NCI-H446 (cell line): ENCODE measurements at regions not wholly inside any gene's neighbourhood (a gene's known extent, or its start where the extent isn't known, plus 50 kb on each side); places are given as distances from the start of the nearest gene placed in this dataset.
"Not testable (repeated sequence)": the region's sequence is repeated elsewhere in the genome, so short reads cannot be mapped to it uniquely, and the experiment has no call there.

Experiments used
- DNase-seq, 2 experiments: peaks; one replicate each; lab custom pipeline; 2025; lab: John Stamatoyannopoulos, UW

DNA sequence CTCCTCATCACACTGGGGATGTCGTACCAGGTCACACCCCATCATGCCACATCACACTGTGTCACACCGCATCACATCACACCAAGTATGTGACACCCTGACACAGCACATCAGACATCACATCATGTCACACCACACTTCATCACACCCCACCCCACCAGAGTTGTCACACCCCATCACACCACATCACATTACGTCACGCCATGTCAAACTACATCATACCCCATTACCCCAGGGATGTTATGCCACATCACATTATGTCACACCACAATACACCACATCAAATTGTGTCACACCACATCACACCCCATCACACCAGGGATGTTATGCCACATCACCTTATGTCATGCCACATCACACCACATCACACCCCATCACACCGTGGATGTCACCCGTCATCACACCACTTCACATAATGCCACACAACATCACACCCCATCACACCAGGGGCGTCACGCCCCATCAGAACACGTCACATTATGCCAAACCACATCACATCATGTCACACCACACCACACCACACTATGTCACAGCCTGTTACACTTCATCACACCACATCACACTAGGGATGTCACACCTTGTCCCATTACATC is 133.6 kb downstream of the TMEM121 start:
- DNase-seq = no peak

DNA sequence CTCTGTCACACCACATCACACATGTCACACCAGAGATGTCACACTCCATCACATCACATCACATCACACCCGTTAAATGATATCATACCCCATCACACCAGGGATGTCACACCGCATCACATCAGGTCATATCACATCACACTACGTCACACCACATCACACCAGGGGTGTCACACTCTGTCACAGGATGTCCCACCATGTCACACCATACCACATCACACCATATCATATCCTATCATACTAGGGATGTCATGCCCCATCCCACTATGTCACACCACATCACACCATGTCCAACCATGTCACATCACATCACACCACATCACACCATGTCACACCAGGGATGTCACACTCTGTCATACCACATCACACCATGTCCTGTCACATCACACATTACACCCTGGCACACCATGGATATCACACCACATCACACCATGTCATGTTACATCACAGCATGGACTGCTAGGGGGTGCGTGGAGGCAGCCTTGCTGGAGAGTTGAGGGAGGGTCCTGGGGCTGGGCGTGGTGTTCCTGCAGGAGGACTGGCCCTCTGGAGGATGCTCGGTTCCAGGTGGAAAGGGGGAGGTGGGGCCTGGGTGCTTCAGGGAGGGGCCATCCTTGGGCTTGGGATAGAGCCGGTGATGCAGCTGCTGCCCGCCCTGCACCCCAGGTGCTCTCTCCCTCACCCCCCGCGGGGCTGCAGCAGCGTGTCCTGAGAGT is 134.6 kb downstream of the TMEM121 start:
- DNase-seq = no peak

DNA sequence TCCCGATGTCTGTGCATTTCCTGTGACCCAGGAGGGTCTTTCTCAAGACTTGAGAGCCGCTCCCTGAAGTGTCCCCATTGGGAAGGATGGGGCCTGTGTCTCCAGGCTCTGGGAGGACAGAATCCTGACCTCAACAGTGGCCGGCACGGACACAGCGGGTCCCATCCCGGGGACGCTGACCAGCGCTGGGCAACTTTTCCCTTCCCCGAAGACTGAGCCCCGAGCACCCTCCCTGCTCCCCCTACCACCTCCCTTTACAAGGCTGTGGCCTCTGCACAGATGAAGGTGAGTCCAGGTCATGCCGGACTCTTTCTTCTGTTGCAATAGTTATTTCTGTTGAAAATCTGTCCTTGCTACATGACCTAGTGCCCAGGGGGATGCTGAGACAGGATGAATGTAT is 135.7 kb downstream of the TMEM121 start:
- DNase-seq = not testable (repeated sequence)

DNA sequence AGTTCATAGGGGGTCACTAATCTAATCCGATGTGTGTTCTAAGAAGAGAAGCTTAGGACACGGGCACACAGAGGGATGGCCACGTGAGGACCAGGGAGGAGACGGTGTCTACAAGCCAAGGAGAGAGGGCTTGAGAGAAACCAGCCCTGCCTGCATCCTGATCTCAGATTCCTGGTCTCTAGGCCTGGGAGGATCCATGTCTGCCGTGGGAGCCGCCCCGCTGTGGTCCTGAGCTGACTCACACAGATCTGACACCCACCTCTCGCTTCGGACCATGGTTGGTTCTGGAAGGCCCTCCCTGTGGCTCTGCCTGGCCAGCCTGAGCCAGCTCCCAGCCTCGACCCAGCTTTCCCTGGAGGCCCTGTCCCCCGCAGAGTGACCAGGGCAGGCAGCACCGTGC is 136.2 kb downstream of the TMEM121 start:
- not testable (repeated sequence) for DNase-seq

DNA sequence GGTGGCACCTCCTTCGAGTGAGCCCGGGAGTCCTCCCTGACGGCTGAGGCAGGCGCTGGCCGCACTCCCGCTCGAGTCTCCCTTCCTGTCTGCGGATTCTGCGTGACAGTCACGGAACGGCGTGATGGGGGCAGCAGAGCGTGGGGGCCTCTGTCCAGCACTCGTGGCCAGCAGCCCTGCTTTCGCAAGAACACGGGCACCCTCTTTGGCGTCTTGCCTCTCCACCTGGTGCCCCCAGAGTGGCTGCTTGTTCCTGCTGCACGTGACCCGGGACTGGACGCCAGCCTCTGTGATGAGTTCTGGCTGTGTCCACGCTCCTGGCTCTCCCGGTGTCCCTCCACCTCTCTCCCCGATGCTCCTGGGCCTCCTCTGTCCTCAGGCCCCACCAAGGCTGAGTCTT is 136.9 kb downstream of the TMEM121 start:
- DNase-seq = not testable (repeated sequence)

DNA sequence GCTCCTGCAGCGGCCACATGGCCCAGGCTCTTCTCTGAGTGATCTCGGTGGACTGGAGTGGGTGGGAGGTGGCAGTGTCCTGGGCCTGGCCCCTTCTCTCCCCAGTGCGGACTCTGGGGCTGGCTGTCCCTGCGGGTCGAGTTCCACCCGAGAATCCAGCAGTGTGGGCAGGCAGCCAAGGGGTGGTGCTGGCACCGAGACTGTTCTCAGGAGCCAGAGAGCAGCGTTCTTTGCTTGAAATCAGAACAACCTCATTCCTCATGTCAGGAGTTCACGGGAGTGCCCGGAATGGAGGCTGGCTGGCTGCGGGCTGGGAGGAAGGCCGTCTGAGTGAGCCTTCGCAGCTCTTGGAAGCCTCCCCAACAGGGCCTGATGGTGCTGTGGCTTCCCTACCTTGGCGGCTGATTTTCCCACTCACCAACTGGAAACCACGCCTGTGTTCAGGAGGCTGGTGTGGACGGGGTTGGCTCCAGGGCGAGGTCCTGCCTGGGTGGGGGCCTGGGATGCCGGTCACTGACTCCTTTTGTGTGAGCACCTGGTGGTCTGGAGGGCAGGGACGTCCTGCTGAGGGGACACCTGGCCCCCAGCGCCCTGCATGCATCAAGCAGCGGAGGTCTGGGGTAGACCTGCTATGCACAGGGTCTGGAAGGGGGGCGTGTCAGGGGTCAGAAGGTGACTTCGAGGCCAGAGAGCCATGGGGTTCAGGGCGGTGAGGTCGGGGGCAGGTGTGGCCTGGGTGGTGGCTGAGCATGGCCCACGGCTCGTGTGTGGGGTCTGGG is 137.6 kb downstream of the TMEM121 start:
- not testable (repeated sequence) for DNase-seq

DNA sequence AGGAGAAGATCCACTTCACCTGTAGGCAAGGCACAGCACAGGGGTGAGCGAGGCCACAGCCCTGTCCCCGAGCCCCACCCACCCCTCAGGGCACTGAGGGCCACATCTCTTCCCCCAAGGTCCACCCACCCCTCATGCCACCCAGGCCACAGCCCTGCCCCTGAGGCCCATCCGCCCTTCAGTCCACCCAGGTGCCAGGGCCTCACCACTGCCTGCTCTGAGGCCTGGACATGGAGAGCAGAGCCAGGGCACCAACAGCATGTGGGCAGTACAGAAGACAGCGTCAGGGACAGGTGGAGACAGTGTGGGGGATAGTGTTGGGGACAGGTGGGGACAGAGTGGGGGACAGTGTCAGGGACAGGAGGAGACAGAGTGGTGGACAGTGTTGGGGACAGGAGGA is 138.3 kb downstream of the TMEM121 start:
- DNase-seq = no peak

DNA sequence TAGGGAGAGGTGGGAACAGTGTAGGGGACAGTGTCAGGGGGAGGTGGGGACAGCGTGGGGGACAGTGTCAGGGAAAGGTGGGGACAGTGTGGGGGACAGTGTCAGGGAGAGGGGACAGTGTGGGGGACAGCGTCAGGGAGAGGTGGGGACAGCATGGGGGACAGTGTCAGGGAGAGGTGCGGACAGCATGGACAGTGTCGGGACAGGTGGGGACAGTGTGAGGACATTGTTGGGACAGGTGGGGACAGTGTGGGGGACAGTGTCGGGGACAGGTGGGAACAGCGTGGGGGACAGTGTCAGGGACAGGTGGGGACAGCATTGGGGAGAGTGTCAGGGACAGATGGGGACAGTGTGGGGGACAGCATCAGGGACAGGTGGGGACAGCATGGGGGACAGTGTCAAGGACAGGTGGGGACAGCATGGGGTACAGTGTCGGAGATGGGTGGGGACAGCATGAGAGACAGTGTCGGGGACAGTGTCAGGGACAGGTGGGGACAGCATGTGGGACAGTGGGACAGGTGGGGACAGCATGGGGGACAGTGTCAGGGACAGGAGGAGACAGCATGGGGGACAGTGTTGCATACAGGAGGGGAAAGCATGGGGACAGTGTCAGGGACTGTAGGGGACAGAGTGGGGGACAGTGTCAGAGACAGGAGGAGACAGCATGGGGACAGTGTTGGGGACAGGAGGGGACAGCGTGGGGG is 139.0 kb downstream of the TMEM121 start:
- no peak for DNase-seq

DNA sequence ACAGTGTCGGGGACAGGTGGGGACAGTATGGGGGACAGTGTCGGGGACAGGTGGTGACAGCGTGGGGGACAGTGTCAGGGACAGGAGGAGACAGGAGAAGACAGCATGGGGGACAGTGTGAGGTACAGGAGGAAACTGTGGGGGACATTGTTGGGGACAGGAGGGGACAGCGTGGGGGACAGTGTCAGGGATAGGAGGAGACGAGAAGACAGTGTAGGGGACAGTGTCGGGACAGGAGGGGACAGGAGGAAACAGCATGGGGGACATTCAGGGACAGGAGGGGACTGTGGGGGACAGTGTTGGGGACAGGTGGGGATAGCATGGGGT is 139.5 kb downstream of the TMEM121 start:
- no peak for DNase-seq

DNA sequence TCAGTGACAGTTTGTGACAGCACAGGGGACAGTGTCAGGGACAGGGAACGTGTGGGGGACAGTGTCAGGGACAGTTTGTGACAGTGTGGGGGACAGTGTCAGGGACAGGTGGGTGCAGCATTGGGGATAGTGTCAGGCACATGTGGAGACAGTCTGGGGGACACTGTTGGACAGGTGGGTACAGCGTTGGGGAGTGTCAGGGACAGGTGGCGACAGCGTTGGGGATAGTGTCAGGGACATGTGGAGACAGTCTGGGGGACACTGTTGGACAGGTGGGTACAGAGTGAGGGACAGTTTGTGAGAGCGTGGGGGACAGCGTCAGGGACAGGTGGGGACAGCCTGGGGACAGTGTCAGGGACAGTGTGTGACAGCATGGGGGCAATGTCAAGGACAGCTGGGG is 140.0 kb downstream of the TMEM121 start:
- no peak for DNase-seq

DNA sequence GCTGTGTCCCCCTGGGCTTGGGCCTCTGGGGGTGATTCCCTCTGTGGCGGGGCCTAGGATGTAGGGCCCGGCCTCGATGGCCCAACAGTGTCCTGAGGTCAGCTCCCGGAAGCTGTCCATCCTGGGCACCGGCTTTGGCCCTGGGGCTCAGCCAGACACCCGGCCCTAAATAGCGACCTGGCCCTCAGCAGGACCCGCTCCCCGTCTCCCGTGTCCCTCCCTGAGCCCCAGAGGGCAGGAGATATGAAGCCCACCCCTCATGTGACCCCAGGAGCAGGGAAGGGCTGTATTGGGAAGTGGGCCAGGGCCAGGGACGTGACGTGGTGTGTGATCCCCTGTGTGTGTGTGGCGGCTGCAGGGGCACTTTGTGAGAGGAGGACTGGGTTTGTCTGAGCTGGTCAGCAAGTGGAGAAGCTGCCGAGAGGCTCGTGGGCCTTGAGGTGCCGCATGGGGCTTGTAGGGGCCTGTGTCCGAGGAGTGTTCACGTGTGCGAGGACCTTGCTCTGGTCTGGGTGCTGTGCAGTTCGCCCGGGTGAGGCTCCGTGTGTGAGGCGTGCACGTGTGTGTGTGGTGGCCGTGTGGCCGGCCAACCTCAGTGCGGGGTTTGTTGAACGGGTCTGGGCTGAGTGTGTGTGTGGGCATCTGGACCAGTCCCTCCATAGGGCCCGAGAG is 140.7 kb downstream of the TMEM121 start:
- not testable (repeated sequence) for DNase-seq

DNA sequence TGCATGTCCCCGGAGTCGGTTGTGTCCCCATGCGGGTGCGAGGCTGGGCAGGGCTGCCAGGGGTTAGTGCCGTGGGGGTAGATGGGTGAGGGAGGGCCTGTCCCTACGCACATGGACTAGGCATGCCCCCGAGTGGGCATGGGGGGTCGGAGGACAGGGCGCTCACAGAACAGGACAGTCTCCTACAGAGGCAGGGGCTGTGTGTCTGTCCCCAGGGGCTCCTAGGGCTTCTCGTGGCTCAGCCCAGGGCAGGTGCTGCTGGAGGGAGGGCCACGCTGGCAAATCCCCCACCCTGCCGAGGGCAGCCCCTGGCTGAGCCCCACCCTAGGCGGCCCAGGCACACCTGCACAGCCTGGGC is 141.3 kb downstream of the TMEM121 start:
- DNase-seq = not testable (repeated sequence)

DNA sequence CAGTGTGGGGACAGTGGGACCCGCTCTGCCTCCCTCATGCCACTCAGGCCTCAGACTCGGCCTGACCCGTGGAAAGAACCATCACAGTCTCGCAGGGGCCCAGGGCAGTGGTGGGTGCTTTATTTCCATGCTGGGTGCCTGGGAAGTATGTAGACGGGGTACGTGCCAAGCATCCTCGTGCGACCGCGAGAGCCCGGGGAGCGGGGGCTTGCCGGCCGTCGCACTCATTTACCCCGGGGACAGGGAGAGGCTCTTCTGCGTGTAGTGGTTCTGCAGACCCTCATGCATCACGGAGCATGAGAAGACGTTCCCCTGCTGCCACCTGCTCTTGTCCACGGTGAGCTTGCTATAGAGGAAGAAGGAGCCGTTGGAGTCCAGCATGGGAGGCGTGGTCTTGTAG is 141.6 kb downstream of the TMEM121 start:
- not testable (repeated sequence) for DNase-seq

DNA sequence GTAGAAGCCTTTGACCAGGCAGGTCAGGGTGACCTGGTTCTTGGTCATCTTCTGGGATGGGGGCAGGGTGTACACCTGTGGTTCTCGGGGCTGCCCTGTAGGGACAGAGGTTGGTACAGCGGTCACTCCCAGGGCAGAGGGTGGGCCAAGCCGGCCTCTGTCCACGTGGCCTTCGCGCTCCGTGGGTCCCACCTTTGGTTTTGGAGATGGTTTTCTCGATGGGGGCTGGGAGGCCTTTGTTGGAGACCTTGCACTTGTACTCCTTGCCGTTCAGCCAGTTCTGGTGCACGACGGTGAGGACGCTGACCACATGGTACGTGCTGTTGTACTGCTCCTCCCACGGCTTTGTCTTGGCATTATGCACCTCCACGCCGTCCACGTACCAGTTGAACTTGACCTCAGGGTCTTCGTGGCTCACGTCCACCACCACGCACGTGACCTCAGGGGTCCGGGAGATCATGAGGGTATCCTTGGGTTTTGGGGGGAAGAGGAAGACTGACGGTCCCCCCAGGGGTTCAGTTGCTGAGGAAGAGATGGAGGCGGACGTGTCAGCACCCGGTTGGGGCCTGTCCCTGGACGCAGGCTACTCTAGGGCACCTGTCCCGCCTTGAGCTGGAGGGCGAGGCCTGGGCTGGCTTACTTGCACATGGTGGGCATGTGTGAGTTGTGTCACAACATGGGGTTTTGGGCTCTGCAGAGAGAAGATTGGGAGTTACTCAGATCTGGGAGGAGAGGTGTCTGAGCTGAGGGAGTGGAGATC is 142.3 kb downstream of the TMEM121 start:
- not testable (repeated sequence) for DNase-seq

DNA sequence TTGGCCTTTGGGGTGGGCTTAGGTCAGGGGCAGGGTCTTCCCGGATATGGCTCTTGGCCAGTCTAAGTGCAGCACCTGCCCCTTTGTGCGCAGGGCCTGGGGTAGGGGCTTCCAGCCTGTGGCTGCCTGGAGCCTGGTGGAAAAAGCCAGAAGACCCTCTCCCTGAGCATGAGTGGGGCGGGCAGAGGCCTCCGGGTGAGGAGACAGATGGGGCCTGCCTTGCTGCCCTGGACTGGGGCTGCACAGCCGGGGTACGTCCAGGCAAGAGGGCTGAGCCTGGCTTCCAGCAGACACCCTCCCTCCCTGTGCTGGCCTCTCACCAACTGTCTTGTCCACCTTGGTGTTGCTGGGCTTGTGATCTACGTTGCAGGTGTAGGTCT is 142.8 kb downstream of the TMEM121 start:
- not testable (repeated sequence) for DNase-seq

DNA sequence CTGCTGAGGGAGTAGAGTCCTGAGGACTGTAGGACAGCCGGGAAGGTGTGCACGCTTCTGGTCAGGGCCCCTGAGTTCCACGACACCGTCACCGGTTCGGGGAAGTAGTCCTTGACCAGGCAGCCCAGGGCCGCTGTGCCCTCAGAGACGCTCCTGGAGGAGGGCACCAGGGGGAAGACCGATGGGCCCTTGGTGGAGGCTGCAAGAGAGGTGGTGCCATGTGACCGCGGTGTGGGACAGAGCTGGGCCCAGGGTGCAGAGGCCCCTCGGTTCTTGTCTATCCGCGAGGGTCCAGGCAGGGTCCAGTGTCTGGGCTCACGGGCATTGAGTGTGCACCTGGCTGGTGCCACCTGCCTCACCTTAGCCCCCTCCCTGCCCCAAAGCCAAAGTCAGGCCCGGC is 143.3 kb downstream of the TMEM121 start:
- DNase-seq = not testable (repeated sequence)

DNA sequence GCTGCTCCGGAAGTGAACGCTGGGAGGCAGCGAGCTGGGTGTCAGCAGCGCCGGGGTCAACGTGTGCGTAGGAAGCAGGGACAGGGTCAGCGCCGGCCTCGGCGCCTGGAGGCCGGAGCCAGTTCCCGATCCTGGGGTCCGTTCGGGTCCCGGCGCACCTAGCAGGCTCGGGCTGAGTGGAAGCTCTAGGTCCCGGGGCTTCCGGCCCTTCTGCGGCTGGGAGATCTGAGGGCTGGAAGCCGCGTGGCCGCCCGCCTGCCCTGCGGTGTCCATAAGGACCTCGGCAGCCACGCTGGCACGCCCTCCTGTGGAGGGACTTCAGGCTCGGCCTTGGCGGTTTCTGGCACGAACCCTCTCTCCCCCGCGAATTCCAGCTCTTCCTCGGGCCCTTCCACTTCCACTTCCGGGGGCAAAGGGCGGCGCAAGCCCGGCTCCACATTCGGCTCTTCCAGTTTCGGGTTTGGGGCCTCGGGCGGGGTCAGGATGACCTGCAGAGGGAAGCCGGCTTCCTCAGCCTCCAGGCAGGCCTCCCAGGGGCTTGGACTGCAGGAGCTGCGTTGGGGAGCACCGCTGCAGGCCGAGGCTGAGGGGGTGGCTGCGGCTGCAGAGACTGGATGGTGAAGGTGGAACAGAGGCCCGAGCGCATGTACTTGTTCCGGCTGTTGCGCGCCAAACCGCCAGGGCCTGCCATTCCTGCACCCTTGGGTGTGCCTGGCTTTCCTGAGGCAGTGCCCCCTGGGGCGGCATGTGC is 146.2 kb downstream of the TMEM121 start:
- not testable (repeated sequence) for DNase-seq

DNA sequence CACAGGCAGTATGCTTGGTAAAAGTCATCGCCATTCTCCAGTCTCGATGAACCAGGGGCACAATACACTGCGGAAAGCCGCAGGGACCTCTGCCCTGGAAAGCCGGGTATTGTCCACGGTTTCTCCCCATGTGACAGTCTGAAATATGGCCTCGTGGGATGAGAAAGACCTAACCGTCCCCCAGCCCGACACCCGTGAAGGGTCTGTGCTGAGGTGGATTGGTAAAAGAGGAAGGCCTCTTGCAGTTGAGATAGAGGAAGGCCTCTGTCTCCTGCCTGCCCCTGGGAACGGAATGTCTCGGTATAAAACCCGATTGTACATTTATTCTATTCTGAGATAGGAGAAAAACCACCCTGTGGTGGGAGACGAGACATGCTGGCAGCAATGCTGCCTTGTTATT is 149.1 kb downstream of the TMEM121 start:
- not testable (repeated sequence) for DNase-seq

DNA sequence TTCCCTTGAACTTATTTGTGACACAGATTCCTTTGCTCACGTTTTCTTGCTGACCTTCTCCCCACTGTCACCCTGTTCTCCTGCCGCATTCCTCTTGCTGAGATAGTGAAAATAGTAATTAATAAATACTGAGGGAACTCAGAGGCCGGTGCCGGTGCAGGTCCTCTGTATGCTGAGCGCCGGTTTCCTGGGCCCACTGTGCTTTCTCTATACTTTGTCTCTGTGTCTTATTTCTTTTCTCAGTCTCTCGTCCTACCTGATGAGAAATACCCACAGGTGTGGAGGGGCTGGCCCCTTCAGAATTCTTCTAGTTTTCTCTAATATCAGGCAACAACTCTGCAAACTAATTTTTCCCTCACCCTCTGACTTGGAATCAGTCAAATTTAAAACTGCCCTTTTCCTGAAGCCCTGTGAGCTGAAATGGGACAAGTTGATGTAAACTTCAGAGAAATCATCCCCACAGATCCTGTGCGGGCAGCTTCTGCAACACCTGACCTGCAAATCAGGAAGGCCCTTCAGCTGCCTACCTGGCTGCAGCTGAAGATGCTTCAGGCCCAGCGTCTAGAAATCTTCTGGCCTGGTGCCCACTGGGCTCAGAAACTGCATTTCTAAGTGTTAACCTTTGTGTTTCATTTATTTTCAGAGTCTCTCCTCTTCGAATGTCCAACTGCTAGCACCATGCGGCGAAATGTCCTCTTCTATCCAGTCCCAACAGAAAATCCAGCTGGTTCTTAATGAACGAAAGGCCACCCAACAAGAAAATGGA is 149.7 kb downstream of the TMEM121 start:
- DNase-seq = not testable (repeated sequence)

DNA sequence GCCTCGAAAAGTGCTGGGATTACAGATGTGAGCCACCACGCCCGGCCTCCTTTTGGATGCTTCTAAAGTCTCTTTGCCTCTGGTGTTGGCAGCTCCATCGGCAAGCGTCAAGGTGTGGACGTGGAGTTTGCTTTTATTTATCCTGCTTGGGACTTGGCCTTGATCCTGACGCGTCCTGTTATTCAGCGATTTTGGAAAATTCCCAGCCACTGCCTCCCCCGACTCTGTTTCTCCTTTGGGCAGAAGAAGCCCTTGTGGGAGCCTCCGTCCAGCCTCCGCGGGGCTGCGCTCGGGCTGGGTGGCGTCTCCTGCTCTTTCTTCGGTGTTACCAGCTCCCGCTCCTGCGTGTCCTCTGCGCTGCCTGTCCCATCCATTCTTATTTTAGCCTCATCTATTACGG is 151.7 kb downstream of the TMEM121 start:
- not testable (repeated sequence) for DNase-seq
